ENCODE measurements at regions not wholly inside any gene's neighbourhood (a gene's known extent, or its start where the extent isn't known, plus 50 kb on each side); places are given as distances from the start of the nearest gene placed in this dataset.

- no peak for TF ChIP-seq CTCF (IDR thresholded peaks at IDR 0.05; ENCODE audit: control insufficient read depth, insufficient read depth, low read depth, low read length, missing control alignments)
- H3K4me3 ChIP-seq (ENCODE audit: control insufficient read depth, low read depth, low read length): no peak overlapping the region
- no peak for DNase-seq (ENCODE audit: low read depth)
These were observed 82.8 kb upstream of the PPP2R2D start for GRCh38 chr10:131817866-131818509.

- no peak for TF ChIP-seq CTCF (IDR thresholded peaks at IDR 0.05; ENCODE audit: control insufficient read depth, insufficient read depth, low read depth, low read length, missing control alignments)
- no peak overlapping the region for H3K4me3 ChIP-seq (ENCODE audit: control insufficient read depth, low read depth, low read length)
- DNase-seq (ENCODE audit: low read depth): no peak
These were observed 82.1 kb upstream of the PPP2R2D start for GRCh38 chr10:131818510-131819234.

GRCh38 chr10:131819241-131820072, 81.4 kb upstream of the PPP2R2D start:
- no peak for TF ChIP-seq CTCF (IDR thresholded peaks at IDR 0.05; ENCODE audit: control insufficient read depth, insufficient read depth, low read depth, low read length, missing control alignments)
- no peak for DNase-seq (ENCODE audit: low read depth)
- no peak overlapping the region for H3K4me3 ChIP-seq (ENCODE audit: control insufficient read depth, low read depth, low read length)

- H3K4me3 ChIP-seq (ENCODE audit: control insufficient read depth, low read depth, low read length): no peak overlapping the region
- DNase-seq (ENCODE audit: low read depth): no peak
- TF ChIP-seq CTCF (IDR thresholded peaks at IDR 0.05; ENCODE audit: control insufficient read depth, insufficient read depth, low read depth, low read length, missing control alignments): no peak
These were observed 80.2 kb upstream of the PPP2R2D start for GRCh38 chr10:131820626-131821025.

- DNase-seq (ENCODE audit: low read depth): no peak
- no peak overlapping the region for H3K4me3 ChIP-seq (ENCODE audit: control insufficient read depth, low read depth, low read length)
- TF ChIP-seq CTCF (IDR thresholded peaks at IDR 0.05; ENCODE audit: control insufficient read depth, insufficient read depth, low read depth, low read length, missing control alignments): no peak
These were observed 79.3 kb upstream of the PPP2R2D start for GRCh38 chr10:131821378-131822012.

GRCh38 chr10:131822013-131822691, 78.7 kb upstream of the PPP2R2D start:
- DNase-seq (ENCODE audit: low read depth): no peak
- no peak overlapping the region for H3K4me3 ChIP-seq (ENCODE audit: control insufficient read depth, low read depth, low read length)
- no peak for TF ChIP-seq CTCF (IDR thresholded peaks at IDR 0.05; ENCODE audit: control insufficient read depth, insufficient read depth, low read depth, low read length, missing control alignments)

Measured in AG09309 (cell line).